OCI-LY1 (cell line): ENCODE measurements at regions not wholly inside any gene's neighbourhood (a gene's known extent, or its start where the extent isn't known, plus 50 kb on each side); places are given as distances from the start of the nearest gene placed in this dataset.

Source experiments
- CTCF ChIP-seq: fragments of 200-600 bp; sonication (generic), shearing (Covaris generic); IDR thresholded peaks from 2 replicates; pipeline ENCODE4 v1.5.1; 2017; ENCODE audit warnings: mild to moderate bottlenecking, antibody characterized with exemption, low read length, moderate library complexity, mixed read lengths
- EZH2 ChIP-seq: fragments of 200-600 bp; sonication (generic), shearing (Covaris generic); IDR thresholded peaks from 2 replicates; pipeline ENCODE4 v1.8.0; 2017; ENCODE audit warnings: borderline replicate concordance, mixed run types, mild to moderate bottlenecking, antibody characterized with exemption, low read length, moderate library complexity, mixed read lengths

DNA sequence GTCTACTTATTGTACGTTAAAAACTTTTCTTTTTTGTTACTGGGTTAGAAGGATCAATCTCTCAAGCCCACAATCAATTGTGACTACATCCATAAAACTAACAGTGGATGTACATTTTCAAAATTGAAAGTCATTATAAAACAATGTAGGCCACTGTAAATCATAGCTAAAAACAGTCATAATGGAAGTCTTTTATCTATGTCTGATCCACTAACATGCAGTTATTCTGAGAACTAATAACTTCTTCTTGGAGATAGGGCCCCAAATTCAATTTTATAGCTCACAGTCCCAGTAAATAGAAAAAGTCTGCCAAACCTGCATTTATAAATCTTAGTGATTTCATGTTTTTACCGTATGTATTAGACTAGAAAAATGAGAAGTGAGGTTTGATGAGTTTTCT is 187.3 kb upstream of the MMS22L start:
- TF ChIP-seq CTCF (no peak), EZH2 (no peak)
